ENCODE measurements at regions not wholly inside any gene's neighbourhood (a gene's known extent, or its start where the extent isn't known, plus 50 kb on each side); places are given as distances from the start of the nearest gene placed in this dataset.

- no peak for DNase-seq
- in situ Hi-C loops (cut with MboI; ENCODE audit: low pct_unique_long_range_greater_than_20kb, low sequenced_read_pairs), result no loop called here
These were observed 216.1 kb downstream of the MEF2C start for GRCh38 chr5:88666761-88667495.

GRCh38 chr5:88665750-88666215, 217.2 kb downstream of the MEF2C start:
- no peak for DNase-seq

GRCh38 chr5:88664645-88665044, 218.3 kb downstream of the MEF2C start:
- no peak for DNase-seq
- in situ Hi-C loops (cut with MboI; ENCODE audit: low pct_unique_long_range_greater_than_20kb, low sequenced_read_pairs), result no loop called here

More at GRCh38 chr5:88665750-88666215, 217.2 kb downstream of the MEF2C start:
- in situ Hi-C loops (cut with MboI; ENCODE audit: low pct_unique_long_range_greater_than_20kb, low sequenced_read_pairs), result no loop called here

- no peak for DNase-seq
- in situ Hi-C loops (cut with MboI; ENCODE audit: low pct_unique_long_range_greater_than_20kb, low sequenced_read_pairs), result no loop called here
These were observed 219.2 kb downstream of the MEF2C start for GRCh38 chr5:88663793-88664216.

GRCh38 chr5:88662846-88663245, 220.1 kb downstream of the MEF2C start:
- in situ Hi-C loops (cut with MboI; ENCODE audit: low pct_unique_long_range_greater_than_20kb, low sequenced_read_pairs), result no loop called here
- DNase-seq, result no peak

- DNase-seq, result no peak
- in situ Hi-C loops (cut with MboI; ENCODE audit: low pct_unique_long_range_greater_than_20kb, low sequenced_read_pairs), result no loop called here
These were observed 221.2 kb downstream of the MEF2C start for GRCh38 chr5:88661806-88662207.

- in situ Hi-C loops (cut with MboI; ENCODE audit: low pct_unique_long_range_greater_than_20kb, low sequenced_read_pairs), result no loop called here
- DNase-seq, result peak; percentile 90
These were observed 221.8 kb downstream of the MEF2C start for GRCh38 chr5:88660947-88661805.

- in situ Hi-C loops (cut with MboI; ENCODE audit: low pct_unique_long_range_greater_than_20kb, low sequenced_read_pairs), result no loop called here
- DNase-seq, result no peak
These were observed 222.6 kb downstream of the MEF2C start for GRCh38 chr5:88660264-88660946.

- in situ Hi-C loops (cut with MboI; ENCODE audit: low pct_unique_long_range_greater_than_20kb, low sequenced_read_pairs), result no loop called here
- DNase-seq, result no peak
These were observed 223.3 kb downstream of the MEF2C start for GRCh38 chr5:88659529-88660263.

GRCh38 chr5:88658886-88659285, 224.1 kb downstream of the MEF2C start:
- in situ Hi-C loops (cut with MboI; ENCODE audit: low pct_unique_long_range_greater_than_20kb, low sequenced_read_pairs), result no loop called here
- no peak for DNase-seq

GRCh38 chr5:88657906-88658775, 224.8 kb downstream of the MEF2C start:
- DNase-seq, result no peak
- in situ Hi-C loops (cut with MboI; ENCODE audit: low pct_unique_long_range_greater_than_20kb, low sequenced_read_pairs), result no loop called here

GRCh38 chr5:88657136-88657535, 225.8 kb downstream of the MEF2C start:
- DNase-seq, result no peak
- in situ Hi-C loops (cut with MboI; ENCODE audit: low pct_unique_long_range_greater_than_20kb, low sequenced_read_pairs), result no loop called here

- no peak for DNase-seq
- in situ Hi-C loops (cut with MboI; ENCODE audit: low pct_unique_long_range_greater_than_20kb, low sequenced_read_pairs), result no loop called here
These were observed 226.6 kb downstream of the MEF2C start for GRCh38 chr5:88656221-88656950.

- in situ Hi-C loops (cut with MboI; ENCODE audit: low pct_unique_long_range_greater_than_20kb, low sequenced_read_pairs), result no loop called here
- DNase-seq, result no peak
These were observed 229.5 kb downstream of the MEF2C start for GRCh38 chr5:88653471-88653870.

- in situ Hi-C loops (cut with MboI; ENCODE audit: low pct_unique_long_range_greater_than_20kb, low sequenced_read_pairs), result no loop called here
- DNase-seq, result no peak
These were observed 235.1 kb downstream of the MEF2C start for GRCh38 chr5:88647901-88648300.

GRCh38 chr5:88646866-88647265, 236.1 kb downstream of the MEF2C start:
- in situ Hi-C loops (cut with MboI; ENCODE audit: low pct_unique_long_range_greater_than_20kb, low sequenced_read_pairs), result no loop called here
- DNase-seq, result no peak

- in situ Hi-C loops (cut with MboI; ENCODE audit: low pct_unique_long_range_greater_than_20kb, low sequenced_read_pairs), result no loop called here
- DNase-seq, result no peak
These were observed 238.3 kb downstream of the MEF2C start for GRCh38 chr5:88644676-88645075.

GRCh38 chr5:88643315-88643714, 239.7 kb downstream of the MEF2C start:
- DNase-seq, result no peak
- in situ Hi-C loops (cut with MboI; ENCODE audit: low pct_unique_long_range_greater_than_20kb, low sequenced_read_pairs), result no loop called here

Measured in KBM-7 (cell line).